ENCODE measurements at regions not wholly inside any gene's neighbourhood (a gene's known extent, or its start where the extent isn't known, plus 50 kb on each side); places are given as distances from the start of the nearest gene placed in this dataset.

DNA sequence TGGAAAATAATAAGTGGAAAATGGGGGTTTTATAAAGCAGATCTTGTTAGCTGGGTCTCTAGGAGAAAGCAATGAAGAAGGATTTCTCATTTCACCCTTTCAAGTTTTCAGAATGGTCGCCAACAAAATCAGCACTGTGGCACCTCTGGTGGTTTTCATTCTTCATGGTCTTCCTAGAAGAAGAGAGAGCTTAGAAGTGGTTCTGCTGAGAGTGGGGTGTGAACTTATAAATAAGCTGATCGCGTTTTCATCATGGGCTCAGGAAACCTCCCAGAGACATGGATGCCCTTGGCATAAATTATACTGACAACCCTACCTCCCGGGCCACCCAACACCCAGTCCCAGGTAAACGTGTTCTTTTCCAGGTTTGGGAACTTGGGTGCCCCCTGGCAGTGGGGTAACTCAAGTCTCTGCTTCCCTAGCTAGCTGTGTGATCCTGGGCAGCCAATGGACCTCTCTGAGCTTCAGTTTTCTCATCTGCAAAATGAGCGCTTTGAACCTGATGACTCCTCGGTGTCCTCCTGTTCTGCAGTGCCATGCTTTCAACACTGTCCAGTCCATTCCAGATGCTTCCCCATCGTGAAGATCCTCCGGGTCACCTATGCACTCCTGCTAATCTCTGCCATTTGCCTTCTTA is 72.6 kb upstream of the GRAMD1B start:
- Histone ChIP-seq H3K4me2 (ENCODE audit: insufficient read depth, low read length) (peak overlapping the region; percentile 80), H3K4me3 (ENCODE audit: insufficient read depth, low read length) (peak overlapping the region; percentile 63), H3K9me3 (ENCODE audit: low read depth, low read length) (no peaks in the 10 kb centered on the region), H3K4me1 (ENCODE audit: insufficient read depth, low read length) (no peaks in the 10 kb centered on the region), H3K27ac (ENCODE audit: low read depth, low read length) (no peak overlapping the region), H3K79me2 (ENCODE audit: insufficient read depth, low read length) (no peaks in the 10 kb centered on the region), H3K27me3 (ENCODE audit: insufficient read depth, low read length) (peaks cover 80% of the 10 kb centered on the region), H2AFZ (ENCODE audit: low read length) (peak overlapping the region; percentile 85), H3K36me3 (ENCODE audit: insufficient read depth, low read length) (no peaks in the 10 kb centered on the region), H4K20me1 (ENCODE audit: insufficient read depth, low read length) (no peaks in the 10 kb centered on the region)
- TF ChIP-seq, protein P1, sequence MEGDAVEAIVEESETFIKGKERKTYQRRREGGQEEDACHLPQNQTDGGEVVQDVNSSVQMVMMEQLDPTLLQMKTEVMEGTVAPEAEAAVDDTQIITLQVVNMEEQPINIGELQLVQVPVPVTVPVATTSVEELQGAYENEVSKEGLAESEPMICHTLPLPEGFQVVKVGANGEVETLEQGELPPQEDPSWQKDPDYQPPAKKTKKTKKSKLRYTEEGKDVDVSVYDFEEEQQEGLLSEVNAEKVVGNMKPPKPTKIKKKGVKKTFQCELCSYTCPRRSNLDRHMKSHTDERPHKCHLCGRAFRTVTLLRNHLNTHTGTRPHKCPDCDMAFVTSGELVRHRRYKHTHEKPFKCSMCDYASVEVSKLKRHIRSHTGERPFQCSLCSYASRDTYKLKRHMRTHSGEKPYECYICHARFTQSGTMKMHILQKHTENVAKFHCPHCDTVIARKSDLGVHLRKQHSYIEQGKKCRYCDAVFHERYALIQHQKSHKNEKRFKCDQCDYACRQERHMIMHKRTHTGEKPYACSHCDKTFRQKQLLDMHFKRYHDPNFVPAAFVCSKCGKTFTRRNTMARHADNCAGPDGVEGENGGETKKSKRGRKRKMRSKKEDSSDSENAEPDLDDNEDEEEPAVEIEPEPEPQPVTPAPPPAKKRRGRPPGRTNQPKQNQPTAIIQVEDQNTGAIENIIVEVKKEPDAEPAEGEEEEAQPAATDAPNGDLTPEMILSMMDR (IDR thresholded peaks at IDR 0.05; ENCODE audit: extremely low read depth, low read depth, low read length) = no peak
- DNase-seq (ENCODE audit: insufficient read length, low spot score, missing footprints) = no peak

DNA sequence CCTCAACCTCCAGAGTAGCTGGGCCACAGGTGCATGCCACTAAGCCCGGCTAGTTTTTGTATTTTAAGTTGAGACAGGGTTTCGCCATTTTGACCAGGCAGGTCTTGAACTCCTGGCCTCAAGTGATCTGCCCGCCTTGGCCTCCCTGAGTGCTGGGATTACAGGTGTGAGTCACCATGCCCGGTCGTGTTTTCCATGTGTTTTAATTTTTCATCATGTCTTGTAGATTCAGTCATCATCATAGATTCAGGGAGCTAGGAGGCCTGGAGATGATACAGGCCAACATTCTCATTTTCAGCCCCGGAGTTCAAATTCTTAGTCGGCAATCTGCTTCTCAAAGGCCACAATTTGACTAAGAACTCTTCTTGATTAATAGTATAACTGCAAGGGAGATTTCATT is 73.5 kb upstream of the GRAMD1B start:
- no peak for DNase-seq (ENCODE audit: insufficient read length, low spot score, missing footprints)
- H2AFZ ChIP-seq (ENCODE audit: low read length) = no peak overlapping the region
- H3K4me3 ChIP-seq (ENCODE audit: insufficient read depth, low read length) = no peak overlapping the region
- H3K9me3 ChIP-seq (ENCODE audit: low read depth, low read length) = no peaks in the 10 kb centered on the region
- no peaks in the 10 kb centered on the region for H3K36me3 ChIP-seq (ENCODE audit: insufficient read depth, low read length)
- peaks cover 73% of the 10 kb centered on the region for H3K27me3 ChIP-seq (ENCODE audit: insufficient read depth, low read length)
- TF ChIP-seq, protein P1 (IDR thresholded peaks at IDR 0.05; ENCODE audit: extremely low read depth, low read depth, low read length) = no peak
- H3K4me1 ChIP-seq (ENCODE audit: insufficient read depth, low read length) = no peaks in the 10 kb centered on the region
- H4K20me1 ChIP-seq (ENCODE audit: insufficient read depth, low read length) = no peaks in the 10 kb centered on the region
- H3K4me2 ChIP-seq (ENCODE audit: insufficient read depth, low read length) = no peak overlapping the region
- no peaks in the 10 kb centered on the region for H3K79me2 ChIP-seq (ENCODE audit: insufficient read depth, low read length)
- no peak overlapping the region for H3K27ac ChIP-seq (ENCODE audit: low read depth, low read length)

DNA sequence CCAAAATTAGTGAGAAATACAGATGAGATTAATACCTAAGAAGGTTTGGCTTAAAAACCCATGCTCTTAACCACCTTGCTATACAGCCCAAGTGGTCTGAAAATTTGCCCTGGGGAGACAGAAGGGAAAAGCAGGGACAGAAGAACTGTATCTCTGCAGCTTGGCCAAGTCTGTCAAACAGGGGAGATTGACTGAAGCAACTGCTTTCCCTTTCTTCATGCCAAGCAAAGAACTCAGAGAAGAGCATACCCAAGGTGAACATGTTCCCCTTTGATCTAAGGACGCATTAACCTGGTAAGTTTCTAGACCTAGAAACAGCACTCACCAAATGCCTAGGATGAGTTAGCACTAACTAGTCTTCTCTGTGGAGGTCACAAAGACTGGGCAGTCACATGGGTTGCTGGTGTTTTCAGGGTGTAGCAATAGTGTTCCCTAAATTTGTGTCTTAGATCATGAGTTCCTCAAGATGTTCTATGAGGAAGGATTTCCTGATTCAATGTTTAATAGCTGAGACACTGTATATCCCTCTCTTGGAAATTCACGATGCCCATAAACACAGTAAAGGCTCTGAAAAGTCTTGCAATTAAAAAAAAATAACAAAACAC is 75.6 kb upstream of the GRAMD1B start:
- Histone ChIP-seq H2AFZ (ENCODE audit: low read length) (no peak overlapping the region), H3K4me3 (ENCODE audit: insufficient read depth, low read length) (no peak overlapping the region), H3K79me2 (ENCODE audit: insufficient read depth, low read length) (no peaks in the 10 kb centered on the region), H3K9me3 (ENCODE audit: low read depth, low read length) (no peaks in the 10 kb centered on the region), H3K27ac (ENCODE audit: low read depth, low read length) (no peak overlapping the region), H3K27me3 (ENCODE audit: insufficient read depth, low read length) (peaks cover 68% of the 10 kb centered on the region), H4K20me1 (ENCODE audit: insufficient read depth, low read length) (no peaks in the 10 kb centered on the region), H3K4me2 (ENCODE audit: insufficient read depth, low read length) (no peak overlapping the region), H3K4me1 (ENCODE audit: insufficient read depth, low read length) (no peaks in the 10 kb centered on the region), H3K36me3 (ENCODE audit: insufficient read depth, low read length) (no peaks in the 10 kb centered on the region)
- no peak for DNase-seq (ENCODE audit: insufficient read length, low spot score, missing footprints)
- TF ChIP-seq, protein P1 (IDR thresholded peaks at IDR 0.05; ENCODE audit: extremely low read depth, low read depth, low read length) = no peak

DNA sequence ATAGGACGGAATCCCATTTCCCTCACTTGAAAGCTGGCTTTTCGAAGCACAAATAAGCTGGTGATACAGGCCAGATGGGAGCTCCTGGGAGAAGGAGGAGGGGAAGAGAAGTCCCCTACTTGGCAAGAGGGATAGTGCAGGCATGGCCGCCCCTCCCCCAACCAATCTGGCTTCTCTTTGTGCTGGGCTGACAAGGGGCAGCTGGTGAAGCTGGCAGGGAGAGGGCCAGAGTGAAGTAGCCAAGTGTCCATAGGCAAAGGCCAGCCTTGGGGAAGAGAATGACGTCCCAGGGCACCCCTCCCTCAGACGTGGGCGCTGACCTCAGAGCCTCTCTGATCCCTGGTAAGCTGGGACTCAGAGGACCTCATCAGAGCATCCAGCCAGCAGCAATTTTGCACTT is 78.7 kb upstream of the GRAMD1B start:
- H2AFZ ChIP-seq (ENCODE audit: low read length) = no peak overlapping the region
- no peaks in the 10 kb centered on the region for H3K79me2 ChIP-seq (ENCODE audit: insufficient read depth, low read length)
- no peaks in the 10 kb centered on the region for H3K9me3 ChIP-seq (ENCODE audit: low read depth, low read length)
- no peak overlapping the region for H3K27ac ChIP-seq (ENCODE audit: low read depth, low read length)
- no peaks in the 10 kb centered on the region for H3K36me3 ChIP-seq (ENCODE audit: insufficient read depth, low read length)
- TF ChIP-seq, protein P1 (IDR thresholded peaks at IDR 0.05; ENCODE audit: extremely low read depth, low read depth, low read length) = no peak
- no peak overlapping the region for H3K4me3 ChIP-seq (ENCODE audit: insufficient read depth, low read length)
- no peaks in the 10 kb centered on the region for H4K20me1 ChIP-seq (ENCODE audit: insufficient read depth, low read length)
- DNase-seq (ENCODE audit: insufficient read length, low spot score, missing footprints) = no peak
- no peak overlapping the region for H3K4me2 ChIP-seq (ENCODE audit: insufficient read depth, low read length)
- peaks cover 57% of the 10 kb centered on the region for H3K27me3 ChIP-seq (ENCODE audit: insufficient read depth, low read length)
- no peaks in the 10 kb centered on the region for H3K4me1 ChIP-seq (ENCODE audit: insufficient read depth, low read length)
